Skin epidermis (tissue), 12 donors: ENCODE measurements at regions not wholly inside any gene's neighbourhood (a gene's known extent, or its start where the extent isn't known, plus 50 kb on each side); places are given as distances from the start of the nearest gene placed in this dataset.
A peak's percentile ranks its signal among the peaks of the same experiment; 100 is the strongest.

Experiments
- H3K27ac ChIP-seq, 21 experiments: fragments of 200-600 bp; sonication (generic) in 11 of 21; one replicate each; pipeline ENCODE4 v1.5.0; 2020; ENCODE audit warnings: mild to moderate bottlenecking in 3 of 21, inconsistent platforms in 2 of 21, moderate library complexity in 2 of 21
- H3K4me3 ChIP-seq, 7 experiments: fragments of 200-600 bp; sonication (generic) in 2 of 7; one replicate each; pipeline ENCODE4 v1.5.0; 2020; ENCODE audit warnings: inconsistent platforms in 2 of 7, mild to moderate bottlenecking in 2 of 7, moderate library complexity in 1 of 7

DNA sequence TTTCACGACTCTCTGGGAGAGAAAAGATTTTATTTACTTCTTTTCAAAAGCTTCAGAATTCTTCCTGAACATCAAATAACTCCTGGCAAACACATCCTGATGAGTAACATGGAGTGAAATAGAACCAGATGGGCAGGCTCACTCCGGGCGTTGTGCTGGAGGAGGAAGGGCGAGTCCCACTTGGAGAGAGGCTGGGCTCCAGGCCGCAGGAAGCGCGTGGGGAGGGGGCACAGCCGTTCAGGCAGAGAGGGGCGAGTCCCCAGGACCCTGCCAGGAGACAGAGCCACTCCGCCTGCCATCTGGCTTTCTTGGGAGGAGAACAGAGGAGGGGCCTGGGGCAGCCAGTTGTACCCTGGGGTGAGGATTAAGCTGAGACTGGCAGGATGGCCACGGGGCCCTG lies 265.9 kb upstream of the ZMIZ1 start:
- no peak overlapping the region for H3K4me3 ChIP-seq
- H3K27ac ChIP-seq, result peak overlapping the region in 19 of 21 experiments; percentile 16 to 90 (median 68)

DNA sequence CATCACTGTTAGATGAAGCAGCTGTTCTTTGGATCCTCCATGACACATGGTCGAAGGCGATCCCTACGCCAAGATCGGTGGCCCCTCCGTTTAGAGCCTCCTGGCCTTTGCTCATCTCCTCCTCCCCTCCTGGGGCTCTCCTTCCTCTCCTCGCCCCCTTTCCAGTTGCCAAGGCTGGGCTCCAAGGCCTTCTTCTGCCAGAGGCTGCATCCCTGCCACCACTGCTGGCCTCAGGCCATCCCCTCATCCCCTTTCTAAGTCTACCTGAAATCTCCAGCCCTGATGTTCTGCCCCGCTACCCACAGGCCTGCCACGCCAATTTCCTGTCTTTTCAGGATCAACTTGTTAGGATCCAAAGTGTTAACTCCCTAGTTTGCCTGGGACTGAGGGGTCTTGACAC lies 265.1 kb upstream of the ZMIZ1 start:
- Histone ChIP-seq H3K27ac (peak overlapping the region in 10 of 21 experiments; percentile 14 to 90 (median 74)), H3K4me3 (no peak overlapping the region)

DNA sequence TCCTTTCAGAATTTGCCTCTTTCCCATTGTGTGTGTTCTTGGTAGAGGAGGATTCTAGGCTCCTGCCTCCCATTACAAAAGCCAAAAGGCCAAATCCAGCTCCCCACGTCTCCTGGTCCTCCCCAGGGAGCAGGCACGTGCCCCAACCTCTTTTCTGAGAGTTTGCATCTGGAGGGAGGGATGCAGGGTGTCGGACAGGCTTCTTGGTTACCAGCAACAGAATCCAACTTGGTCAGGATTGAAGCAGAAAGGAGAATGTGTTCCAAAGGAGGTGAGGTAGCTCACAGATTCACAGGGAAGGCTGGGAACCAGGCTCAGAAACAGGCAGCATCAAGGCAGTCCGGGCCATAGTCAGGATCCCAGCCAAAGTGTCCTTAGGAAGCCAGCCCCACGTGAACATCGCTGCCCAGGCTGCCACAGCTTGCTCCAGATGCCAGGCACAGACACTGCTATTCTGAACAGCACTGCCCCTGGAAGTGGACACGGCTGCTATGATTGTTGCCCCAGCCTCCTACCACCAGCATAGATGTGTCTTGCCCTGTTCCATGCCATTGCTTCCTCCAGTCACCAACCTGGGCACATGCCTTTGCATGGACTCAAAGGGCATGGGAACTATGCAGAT lies 264.2 kb upstream of the ZMIZ1 start:
- Histone ChIP-seq H3K4me3 (no peak overlapping the region), H3K27ac (peak overlapping the region in 16 of 21 experiments; percentile 14 to 83 (median 38))

DNA sequence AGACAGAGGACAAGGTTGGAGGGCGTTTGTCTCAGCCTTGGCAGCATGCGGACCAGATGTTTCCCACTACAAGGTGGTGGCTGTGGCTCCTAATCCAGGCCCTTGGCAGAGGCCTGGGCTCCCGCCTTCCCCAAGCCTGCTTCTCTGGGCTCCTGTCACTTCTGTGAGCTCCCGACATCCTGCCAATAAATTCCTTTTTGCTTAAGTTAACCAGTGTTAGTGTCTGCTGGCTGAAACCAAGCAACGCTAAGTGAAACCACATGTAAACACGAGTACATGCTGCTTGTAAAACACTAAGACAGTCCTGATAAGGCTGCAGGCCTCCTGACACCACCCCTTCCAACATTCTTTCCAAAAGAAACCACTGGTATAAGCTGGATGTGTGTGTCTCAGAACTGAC lies 263.6 kb upstream of the ZMIZ1 start:
- Histone ChIP-seq H3K27ac (peak overlapping the region in 15 of 21 experiments; percentile 11 to 83 (median 35)), H3K4me3 (no peak overlapping the region)

DNA sequence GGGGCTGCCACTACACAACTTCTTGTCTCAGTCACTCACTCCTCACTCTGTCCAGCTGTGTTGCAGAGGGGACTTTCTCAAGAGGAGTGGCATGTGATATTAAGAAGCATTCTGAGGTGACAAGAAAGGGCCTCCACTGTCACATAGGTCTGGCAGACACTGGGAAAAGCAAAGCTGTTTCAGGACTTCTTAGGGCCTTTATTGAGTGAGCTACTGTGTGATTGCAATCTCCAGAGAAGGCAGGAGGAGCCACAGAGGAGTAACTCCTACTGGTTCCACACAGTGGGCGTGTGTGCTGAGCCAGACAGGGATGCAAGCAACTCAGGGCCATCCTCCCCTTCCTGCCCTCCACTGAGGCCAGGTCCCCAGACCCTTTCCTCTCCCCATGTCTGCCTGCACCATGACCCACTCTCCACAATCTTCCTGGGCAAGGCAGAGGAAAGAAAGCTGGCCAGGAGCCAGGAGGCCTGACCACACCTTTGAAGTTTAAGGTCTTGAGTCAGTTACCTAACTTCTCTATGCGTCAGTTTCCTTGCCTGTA lies 262.0 kb upstream of the ZMIZ1 start:
- peak overlapping the region in 2 of 21 experiments; percentile 10 to 33 for H3K27ac ChIP-seq
- no peak overlapping the region for H3K4me3 ChIP-seq

DNA sequence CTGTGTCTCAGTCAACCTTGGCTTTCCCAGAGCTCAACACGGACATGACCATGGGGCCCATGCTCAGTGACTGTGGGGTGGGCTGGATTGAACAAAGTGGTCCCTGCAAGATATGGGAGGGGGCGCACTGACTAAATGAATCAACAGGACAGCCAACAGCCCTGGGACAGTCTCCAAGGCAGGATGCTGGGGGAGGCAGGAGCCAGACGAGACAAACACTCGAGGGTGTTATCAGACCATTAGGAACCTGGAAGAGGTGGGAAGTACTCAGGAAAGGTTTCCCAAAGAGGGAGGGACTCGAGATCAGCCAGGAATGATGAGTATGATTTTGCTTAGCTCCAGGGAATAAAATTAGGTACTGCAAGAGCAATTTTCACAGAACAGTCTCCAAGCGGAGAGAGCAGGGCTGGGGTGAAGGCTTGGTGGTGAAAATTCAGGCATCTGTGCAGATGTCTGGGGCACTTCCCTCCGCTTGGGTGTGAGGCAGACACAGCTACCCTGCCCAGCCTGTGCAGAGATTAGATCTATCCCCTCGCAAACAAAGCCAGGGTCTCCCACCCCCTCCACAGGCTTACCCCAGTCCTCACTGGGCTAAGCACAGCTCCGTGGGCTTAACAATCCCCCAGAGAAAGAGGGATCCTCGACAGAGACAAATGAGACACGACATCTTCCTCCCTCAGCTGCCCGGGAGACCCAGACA lies 261.1 kb upstream of the ZMIZ1 start:
- H3K4me3 ChIP-seq, result no peak overlapping the region
- no peak overlapping the region for H3K27ac ChIP-seq

DNA sequence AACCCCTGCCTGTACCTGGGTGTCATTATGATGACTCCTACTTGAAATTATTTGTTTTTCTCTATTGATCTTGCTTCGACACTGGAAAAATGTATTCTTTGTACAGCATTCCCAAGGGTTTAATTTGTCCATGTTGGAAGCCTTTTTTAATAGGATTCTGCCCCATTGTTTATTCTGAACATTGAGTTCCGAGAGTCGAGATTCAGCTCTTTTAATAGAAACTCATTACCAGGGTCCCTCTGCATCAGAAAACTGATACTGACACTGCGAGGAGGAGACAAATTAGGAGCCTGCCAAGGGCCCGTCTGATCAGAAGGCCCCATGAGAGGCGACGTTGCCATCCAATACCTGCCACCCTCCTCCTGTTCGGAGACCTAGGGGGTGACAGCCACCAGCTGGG lies 260.5 kb upstream of the ZMIZ1 start:
- Histone ChIP-seq H3K27ac (no peak overlapping the region), H3K4me3 (no peak overlapping the region)

DNA sequence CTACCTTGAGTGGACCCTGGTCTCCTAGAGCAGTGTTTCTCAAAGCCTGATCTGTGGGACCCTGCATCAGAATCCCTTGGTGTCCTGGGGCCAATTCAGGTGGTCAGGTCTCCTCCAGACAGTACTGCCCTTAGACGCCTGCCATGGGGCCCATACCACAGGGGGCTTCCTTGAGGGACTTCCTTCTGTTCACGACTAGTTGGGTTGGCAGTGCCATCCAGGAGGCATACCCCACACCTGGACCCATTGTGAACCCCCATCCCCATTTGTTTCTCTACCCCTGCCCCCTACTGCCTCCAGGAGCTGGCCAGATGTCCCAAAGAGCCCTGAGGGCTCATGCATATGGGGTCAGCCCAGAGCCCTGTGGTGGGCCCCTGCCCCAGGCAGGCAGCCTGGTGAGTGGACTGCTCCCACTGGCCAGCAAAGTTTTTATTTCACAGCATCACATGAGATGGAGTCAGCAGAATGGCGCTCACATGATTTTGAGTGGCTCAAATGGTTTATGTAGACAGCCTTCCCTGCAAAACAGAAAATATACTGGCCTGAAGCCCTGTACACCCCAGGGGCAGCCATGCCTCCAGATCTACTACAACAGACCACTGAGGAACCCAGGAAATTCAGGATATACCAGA lies 259.9 kb upstream of the ZMIZ1 start:
- Histone ChIP-seq H3K27ac (no peak overlapping the region), H3K4me3 (no peak overlapping the region)

DNA sequence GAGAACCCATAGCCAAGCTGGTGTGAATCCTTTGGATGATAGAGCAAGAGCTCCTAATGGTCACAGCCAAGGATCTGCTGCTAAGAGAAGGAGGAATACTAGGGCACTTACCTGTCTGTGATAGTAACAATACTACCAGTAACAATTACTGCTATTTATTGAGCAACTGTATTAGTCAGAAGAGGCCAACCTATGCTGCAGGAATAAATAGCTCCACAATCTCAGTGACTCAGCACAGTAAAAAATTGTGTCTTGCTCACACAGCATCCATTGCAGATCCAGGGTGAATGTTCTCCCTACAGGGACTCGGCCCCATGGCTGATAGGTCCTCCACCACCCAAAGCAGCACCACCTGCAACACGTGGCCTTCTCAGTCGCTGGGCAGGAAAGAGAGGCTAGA lies 257.6 kb upstream of the ZMIZ1 start:
- Histone ChIP-seq H3K27ac (no peak overlapping the region), H3K4me3 (no peak overlapping the region)

DNA sequence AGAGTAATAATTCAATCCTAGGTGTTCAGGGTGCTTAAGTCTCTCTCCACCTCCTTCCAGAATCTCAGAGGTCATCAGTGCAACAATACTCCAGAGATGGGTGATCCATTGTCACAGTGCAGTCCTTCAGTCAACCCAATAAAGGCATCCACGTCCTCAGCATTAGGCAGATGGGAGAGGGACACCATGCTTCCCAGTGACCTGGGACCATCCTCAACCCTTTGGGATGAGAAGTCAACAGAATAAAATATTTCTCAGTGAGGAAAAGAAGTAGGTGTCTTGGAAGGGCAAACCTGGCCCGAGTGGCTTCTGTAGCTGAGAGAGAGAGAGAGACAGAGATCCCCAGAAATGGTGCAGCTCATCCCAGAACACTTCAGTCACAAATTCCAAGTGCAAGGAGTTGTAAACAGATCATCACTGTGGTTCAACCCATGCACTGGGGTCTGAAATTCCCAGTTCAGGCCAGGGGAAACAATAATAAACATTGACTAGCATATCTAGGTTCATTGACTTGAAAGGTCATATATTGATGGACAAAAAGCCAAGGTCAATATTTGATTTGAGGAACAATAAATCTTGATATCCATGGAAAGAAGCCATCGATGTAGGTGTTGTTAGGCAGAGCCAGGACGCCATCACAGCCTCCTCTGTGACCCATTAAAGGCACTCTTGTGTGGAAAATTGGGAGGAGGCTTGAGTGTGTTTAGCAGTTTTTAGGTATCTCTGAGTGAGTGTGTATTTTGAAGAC lies 256.0 kb upstream of the ZMIZ1 start:
- Histone ChIP-seq H3K27ac (no peak overlapping the region), H3K4me3 (no peak overlapping the region)

DNA sequence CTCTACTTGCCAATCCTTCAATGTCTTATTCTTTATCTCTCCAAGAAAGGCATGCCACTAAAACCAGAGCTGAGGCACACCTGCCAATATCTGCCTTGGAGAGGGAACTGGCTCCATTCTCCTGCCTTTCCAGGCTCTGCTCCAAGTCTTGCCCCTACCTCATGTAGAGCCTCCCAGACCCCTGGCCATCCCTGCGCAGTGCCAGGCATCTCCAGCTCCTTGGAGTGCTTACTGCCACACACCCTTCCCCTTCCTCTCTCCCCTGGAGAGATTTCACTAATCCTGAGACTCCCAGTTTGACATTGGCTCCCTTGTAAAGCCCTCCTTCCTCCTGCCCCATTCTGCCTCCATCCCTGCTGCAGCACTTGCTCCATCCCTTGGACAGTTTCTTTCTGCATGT lies 255.2 kb upstream of the ZMIZ1 start:
- H3K4me3 ChIP-seq, result no peak overlapping the region
- no peak overlapping the region for H3K27ac ChIP-seq

DNA sequence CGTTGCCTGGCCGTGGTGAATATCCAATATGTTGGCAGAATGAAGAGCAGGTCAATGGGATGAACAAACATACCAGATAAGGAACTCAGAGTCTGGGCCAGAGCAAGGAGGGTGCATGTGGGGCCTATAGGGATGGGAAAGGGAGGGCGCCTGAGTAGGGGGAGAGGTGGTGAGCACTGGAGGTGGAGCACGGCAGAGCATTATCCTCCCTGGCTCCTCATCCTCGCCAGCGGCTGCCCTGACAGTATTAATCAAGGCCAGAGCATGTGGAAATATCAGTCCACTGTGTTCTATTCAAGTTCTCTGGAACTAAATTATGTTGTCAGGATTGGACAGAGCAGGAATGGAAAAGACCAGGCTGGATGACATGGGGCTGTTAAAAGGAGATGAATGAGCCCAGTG lies 254.8 kb upstream of the ZMIZ1 start:
- Histone ChIP-seq H3K4me3 (no peak overlapping the region), H3K27ac (no peak overlapping the region)

DNA sequence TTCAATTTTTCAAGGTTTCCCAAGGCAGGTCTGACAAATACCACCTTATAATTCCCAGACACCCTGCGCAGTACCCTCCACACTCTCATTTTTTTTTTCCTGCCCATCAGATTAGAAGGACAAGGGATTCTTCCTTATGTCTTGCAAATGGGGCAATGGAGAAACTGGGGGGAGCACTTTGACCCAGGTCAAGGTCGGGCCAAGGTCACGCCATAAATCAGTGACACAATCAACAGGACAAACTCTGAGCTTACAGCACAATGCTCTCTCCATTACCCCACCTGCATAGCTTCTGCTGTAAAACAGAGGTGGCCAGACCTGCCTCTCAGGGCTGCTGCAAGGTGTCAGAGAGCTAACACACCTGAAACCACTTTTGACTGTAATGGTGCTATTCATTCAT lies 254.4 kb upstream of the ZMIZ1 start:
- H3K27ac ChIP-seq, result no peak overlapping the region
- H3K4me3 ChIP-seq, result no peak overlapping the region

DNA sequence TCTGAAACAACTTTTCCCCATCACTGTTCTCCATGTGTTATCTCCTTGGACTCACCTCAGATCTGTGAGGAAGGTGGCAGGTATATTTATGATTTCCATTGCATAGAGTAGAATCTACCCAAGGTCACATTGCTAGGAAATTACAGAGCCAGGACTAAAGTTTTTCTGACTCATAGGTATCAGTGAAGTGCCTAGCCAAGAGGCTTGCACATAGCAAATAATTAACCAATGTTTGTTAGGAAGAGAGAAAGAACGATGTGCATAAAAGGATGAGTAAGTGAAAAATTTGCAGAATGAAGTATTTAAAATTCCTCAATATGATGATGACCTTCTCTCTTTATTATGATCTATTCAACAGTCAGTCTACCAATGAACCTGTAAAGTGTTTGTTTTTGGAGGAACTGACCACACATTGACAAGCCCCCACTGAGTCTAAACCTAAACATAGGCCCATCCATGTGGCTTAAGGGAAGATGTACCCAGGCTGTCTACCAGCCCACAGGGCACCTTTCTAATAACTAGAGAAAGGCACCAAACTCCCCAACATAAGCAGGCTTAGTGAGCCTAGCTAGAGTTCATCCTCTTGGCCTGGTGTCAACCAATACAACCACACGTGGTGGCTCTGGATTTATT lies 252.9 kb upstream of the ZMIZ1 start:
- H3K4me3 ChIP-seq, result no peak overlapping the region
- H3K27ac ChIP-seq, result no peak overlapping the region

DNA sequence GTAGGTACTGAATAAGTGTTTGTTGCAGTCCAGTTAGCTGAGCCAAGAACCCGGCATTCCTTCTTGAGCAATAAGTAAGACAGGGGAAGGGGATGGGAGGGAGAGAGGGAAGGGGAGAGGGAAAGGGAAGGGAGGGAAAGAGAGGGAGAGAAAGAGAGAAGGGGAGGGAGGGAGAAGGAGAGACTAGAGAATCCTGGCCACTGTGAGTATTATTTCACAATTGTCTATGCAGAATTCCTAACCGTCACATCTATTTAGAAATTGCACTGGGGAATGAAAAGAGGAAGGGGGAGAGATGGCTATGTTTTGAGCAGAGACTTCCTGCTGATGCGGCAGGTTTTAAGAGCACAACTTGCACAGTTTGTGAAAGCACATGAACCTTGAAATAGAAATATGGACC lies 251.4 kb upstream of the ZMIZ1 start:
- Histone ChIP-seq H3K27ac (peak overlapping the region in 1 of 21 experiments; percentile 3), H3K4me3 (no peak overlapping the region)

DNA sequence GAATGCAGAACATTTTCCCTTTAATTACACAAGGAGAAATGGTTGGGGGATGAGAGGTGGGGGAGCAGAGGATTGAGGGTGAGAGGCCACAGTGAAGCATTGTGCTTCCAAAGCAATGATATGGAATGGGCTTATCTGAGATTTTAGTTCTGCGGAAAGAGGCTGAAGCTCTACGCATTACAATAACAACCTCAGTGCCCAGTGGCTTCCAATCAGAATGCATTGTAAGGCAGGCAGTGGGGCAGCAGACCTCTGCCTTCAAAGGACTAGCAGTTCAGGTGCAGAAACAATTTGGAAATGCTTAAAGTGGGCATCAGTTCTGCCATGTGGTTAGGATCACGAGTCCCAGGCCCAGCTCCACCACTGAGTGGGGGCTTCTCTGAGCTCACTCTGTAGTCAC lies 251.0 kb upstream of the ZMIZ1 start:
- Histone ChIP-seq H3K4me3 (no peak overlapping the region), H3K27ac (no peak overlapping the region)

DNA sequence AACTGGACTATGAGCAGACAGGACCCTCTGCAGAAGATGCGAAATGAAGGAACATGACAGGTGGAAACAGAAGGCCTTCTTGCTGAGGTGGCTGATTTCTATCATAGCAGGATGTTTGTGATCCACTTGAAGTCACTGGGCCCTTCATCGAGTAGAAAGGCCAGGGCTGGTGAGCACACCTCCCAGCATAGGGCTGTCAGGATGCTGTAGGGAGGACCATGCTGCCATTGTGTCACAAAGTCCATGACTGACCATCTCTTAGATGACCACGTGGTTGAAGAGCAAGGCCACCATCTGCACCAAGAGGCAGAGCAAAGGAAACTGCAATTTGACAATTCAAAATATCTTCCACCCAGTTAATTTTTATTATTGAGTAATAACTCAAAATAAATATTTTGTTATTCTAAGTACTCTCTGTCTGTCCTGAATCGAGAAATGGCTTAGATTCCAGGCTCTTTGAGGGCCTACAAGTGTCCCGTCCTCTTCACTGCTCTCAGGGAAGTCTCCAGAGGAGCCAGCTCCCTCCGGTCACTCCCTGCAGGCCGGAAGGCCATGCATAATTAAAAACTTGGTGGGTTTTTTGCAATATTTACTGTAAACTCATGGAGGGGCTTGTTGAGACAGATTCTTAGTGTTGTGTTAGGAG lies 249.3 kb upstream of the ZMIZ1 start:
- no peak overlapping the region for H3K27ac ChIP-seq
- H3K4me3 ChIP-seq, result no peak overlapping the region

DNA sequence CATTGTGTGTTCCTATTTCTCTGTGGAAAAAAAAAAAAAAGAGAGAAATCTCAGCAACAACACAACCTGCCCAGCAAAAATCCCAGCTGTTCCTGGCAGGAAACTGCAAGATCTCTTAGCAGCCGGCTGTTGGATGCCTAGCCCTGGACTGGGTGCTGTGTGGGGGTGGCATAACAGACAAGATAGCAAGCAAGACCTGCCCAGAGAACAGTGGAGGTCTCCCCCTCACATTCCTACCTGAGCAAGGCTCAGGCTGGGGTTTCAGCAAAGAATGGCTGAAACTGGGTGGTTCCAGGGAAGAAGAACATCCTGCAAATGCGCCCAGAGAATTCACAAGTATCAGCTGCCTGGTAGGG lies 248.8 kb upstream of the ZMIZ1 start:
- H3K27ac ChIP-seq, result peak overlapping the region in 1 of 21 experiments; percentile 41

DNA sequence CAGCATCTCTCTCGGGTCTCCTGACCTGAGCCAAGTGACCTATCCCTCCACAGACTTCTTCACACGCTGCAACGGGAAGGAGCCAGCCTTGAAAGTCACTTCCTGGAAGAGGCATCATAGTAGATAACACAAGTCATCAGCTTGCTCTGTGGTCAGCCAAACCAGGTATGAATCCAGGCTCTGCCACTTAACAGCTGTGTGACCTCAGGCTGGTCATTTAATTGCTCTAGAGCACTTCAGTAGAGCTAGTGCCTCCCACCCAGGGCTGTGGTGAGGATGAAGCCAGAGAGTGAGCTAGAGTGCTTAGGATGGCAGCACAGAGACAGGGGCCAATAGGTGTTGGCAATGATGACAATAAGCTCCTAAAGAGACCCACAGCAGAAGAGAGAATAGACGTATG lies 247.7 kb upstream of the ZMIZ1 start:
- Histone ChIP-seq H3K4me3 (no peak overlapping the region), H3K27ac (no peak overlapping the region)

More for the DNA sequence above, 248.8 kb upstream of the ZMIZ1 start:
- no peak overlapping the region for H3K4me3 ChIP-seq
